ENCODE measurements at regions not wholly inside any gene's neighbourhood (a gene's known extent, or its start where the extent isn't known, plus 50 kb on each side); places are given as distances from the start of the nearest gene placed in this dataset.

- Mint-ChIP-seq H3K4me1 (ENCODE audit: low read depth) (peaks cover 23% of the 10 kb centered on the region), H3K27me3 (no peaks in the 10 kb centered on the region), H3K27ac (peak overlapping the region; percentile 11), H3K36me3 (ENCODE audit: low read depth) (no peaks in the 10 kb centered on the region), H3K9me3 (no peaks in the 10 kb centered on the region), H3K4me3 (no peak overlapping the region)
- H3K4me3 ChIP-seq (ENCODE audit: low read length) = no peak overlapping the region
- DNase-seq (no peak), ATAC-seq (ENCODE audit: poor library complexity) (no peak)
- no peak overlapping the region for H3K27ac ChIP-seq (ENCODE audit: low read depth in 1 of 2, low read length in 2 of 2)
- ChIA-PET POLR2A (no interaction called here), CTCF (no interaction called here)
- no peaks in the 10 kb centered on the region for H3K27me3 ChIP-seq (ENCODE audit: control insufficient read depth in 1 of 2, insufficient read depth in 2 of 2, low read length in 2 of 2)
- H3K4me1 ChIP-seq (ENCODE audit: insufficient read depth, low read length) = peaks cover 18% of the 10 kb centered on the region
- H3K36me3 ChIP-seq (ENCODE audit: insufficient read depth, low read length) = no peaks in the 10 kb centered on the region
- intact Hi-C loops (cut with DNase I, micrococcal nuclease) = no loop called here
- TF ChIP-seq CTCF (IDR thresholded peaks at IDR 0.05) = no peak
- H3K9me3 ChIP-seq (ENCODE audit: control insufficient read depth in 1 of 2, insufficient read depth in 1 of 2, low read length in 2 of 2) = no peaks in the 10 kb centered on the region
Observed at GRCh38 chr13:48806522-48806921, 152.8 kb downstream of the CYSLTR2 start.

GRCh38 chr13:48808683-48809082 lies 155.0 kb downstream of the CYSLTR2 start:
- ChIA-PET POLR2A (no interaction called here), CTCF (no interaction called here)
- Histone ChIP-seq H3K27ac (ENCODE audit: low read depth in 1 of 2, low read length in 2 of 2) (no peak overlapping the region), H3K4me3 (ENCODE audit: low read length) (no peak overlapping the region), H3K27me3 (ENCODE audit: control insufficient read depth in 1 of 2, insufficient read depth in 2 of 2, low read length in 2 of 2) (no peaks in the 10 kb centered on the region), H3K4me1 (ENCODE audit: insufficient read depth, low read length) (peaks cover 18% of the 10 kb centered on the region), H3K9me3 (ENCODE audit: control insufficient read depth in 1 of 2, insufficient read depth in 1 of 2, low read length in 2 of 2) (no peaks in the 10 kb centered on the region), H3K36me3 (ENCODE audit: insufficient read depth, low read length) (no peaks in the 10 kb centered on the region)
- intact Hi-C loops (cut with DNase I, micrococcal nuclease) = no loop called here
- no peak for TF ChIP-seq CTCF (IDR thresholded peaks at IDR 0.05)
- H3K36me3 Mint-ChIP-seq (ENCODE audit: low read depth) = no peaks in the 10 kb centered on the region
- H3K4me1 Mint-ChIP-seq (ENCODE audit: low read depth) = peaks cover 23% of the 10 kb centered on the region
- no peak overlapping the region for H3K27ac Mint-ChIP-seq
- peaks cover 3% of the 10 kb centered on the region for H3K9me3 Mint-ChIP-seq
- no peak for DNase-seq
- H3K4me3 Mint-ChIP-seq = no peak overlapping the region
- no peak for ATAC-seq (ENCODE audit: poor library complexity)
- H3K27me3 Mint-ChIP-seq = no peaks in the 10 kb centered on the region

GRCh38 chr13:48810013-48810412 lies 156.3 kb downstream of the CYSLTR2 start:
- intact Hi-C loops (cut with DNase I, micrococcal nuclease) = no loop called here
- no peaks in the 10 kb centered on the region for H3K27me3 Mint-ChIP-seq
- peaks cover 18% of the 10 kb centered on the region for H3K4me1 Mint-ChIP-seq (ENCODE audit: low read depth)
- ATAC-seq (ENCODE audit: poor library complexity) (no peak), DNase-seq (no peak)
- H3K9me3 Mint-ChIP-seq = peaks cover 3% of the 10 kb centered on the region
- H3K27ac Mint-ChIP-seq = no peak overlapping the region
- ChIA-PET CTCF (no interaction called here), POLR2A (no interaction called here)
- no peak for TF ChIP-seq CTCF (IDR thresholded peaks at IDR 0.05)
- Histone ChIP-seq H3K4me1 (ENCODE audit: insufficient read depth, low read length) (peaks cover 14% of the 10 kb centered on the region), H3K27me3 (ENCODE audit: control insufficient read depth in 1 of 2, insufficient read depth in 2 of 2, low read length in 2 of 2) (no peaks in the 10 kb centered on the region), H3K4me3 (ENCODE audit: low read length) (no peak overlapping the region), H3K27ac (ENCODE audit: low read depth in 1 of 2, low read length in 2 of 2) (no peak overlapping the region), H3K36me3 (ENCODE audit: insufficient read depth, low read length) (no peaks in the 10 kb centered on the region), H3K9me3 (ENCODE audit: control insufficient read depth in 1 of 2, insufficient read depth in 1 of 2, low read length in 2 of 2) (no peaks in the 10 kb centered on the region)
- no peaks in the 10 kb centered on the region for H3K36me3 Mint-ChIP-seq (ENCODE audit: low read depth)
- no peak overlapping the region for H3K4me3 Mint-ChIP-seq

Data from CD4-positive, alpha-beta T cell (primary cell).